ENCODE measurements at regions not wholly inside any gene's neighbourhood (a gene's known extent, or its start where the extent isn't known, plus 50 kb on each side); places are given as distances from the start of the nearest gene placed in this dataset.

DNA sequence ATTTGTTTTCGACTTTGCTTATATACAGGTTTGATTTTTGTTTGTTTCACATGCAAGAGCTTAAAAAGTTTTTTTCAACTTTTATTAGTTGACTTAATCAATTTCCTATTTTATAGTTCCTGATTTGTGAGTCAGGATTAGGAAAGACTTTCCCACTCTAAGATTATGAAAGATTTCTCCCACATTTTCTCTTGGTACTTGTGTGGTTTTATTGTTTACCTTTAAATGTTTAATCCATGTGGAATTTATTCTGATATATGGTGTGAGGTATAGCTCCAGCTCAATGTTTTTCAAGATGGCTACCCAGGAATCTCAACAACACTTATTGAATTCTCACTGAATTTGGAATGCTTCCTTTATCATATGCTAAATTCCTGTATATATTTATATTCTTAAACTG is 117.8 kb upstream of the LGALSL start:
- Mint-ChIP-seq H3K27me3 (no peaks in the 10 kb centered on the region), H3K9me3 (ENCODE audit: low read depth) (peaks cover 6% of the 10 kb centered on the region), H3K4me3 (ENCODE audit: low read depth) (no peak overlapping the region), H3K36me3 (ENCODE audit: insufficient read depth) (no peaks in the 10 kb centered on the region), H3K27ac (no peak overlapping the region), H3K4me1 (ENCODE audit: low read depth) (peaks cover 9% of the 10 kb centered on the region)
- no peak for DNase-seq (ENCODE audit: low spot score, unreplicated experiment)
- TF ChIP-seq, protein P1, sequence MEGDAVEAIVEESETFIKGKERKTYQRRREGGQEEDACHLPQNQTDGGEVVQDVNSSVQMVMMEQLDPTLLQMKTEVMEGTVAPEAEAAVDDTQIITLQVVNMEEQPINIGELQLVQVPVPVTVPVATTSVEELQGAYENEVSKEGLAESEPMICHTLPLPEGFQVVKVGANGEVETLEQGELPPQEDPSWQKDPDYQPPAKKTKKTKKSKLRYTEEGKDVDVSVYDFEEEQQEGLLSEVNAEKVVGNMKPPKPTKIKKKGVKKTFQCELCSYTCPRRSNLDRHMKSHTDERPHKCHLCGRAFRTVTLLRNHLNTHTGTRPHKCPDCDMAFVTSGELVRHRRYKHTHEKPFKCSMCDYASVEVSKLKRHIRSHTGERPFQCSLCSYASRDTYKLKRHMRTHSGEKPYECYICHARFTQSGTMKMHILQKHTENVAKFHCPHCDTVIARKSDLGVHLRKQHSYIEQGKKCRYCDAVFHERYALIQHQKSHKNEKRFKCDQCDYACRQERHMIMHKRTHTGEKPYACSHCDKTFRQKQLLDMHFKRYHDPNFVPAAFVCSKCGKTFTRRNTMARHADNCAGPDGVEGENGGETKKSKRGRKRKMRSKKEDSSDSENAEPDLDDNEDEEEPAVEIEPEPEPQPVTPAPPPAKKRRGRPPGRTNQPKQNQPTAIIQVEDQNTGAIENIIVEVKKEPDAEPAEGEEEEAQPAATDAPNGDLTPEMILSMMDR (IDR thresholded peaks at IDR 0.05; ENCODE audit: unreplicated experiment) = no peak

DNA sequence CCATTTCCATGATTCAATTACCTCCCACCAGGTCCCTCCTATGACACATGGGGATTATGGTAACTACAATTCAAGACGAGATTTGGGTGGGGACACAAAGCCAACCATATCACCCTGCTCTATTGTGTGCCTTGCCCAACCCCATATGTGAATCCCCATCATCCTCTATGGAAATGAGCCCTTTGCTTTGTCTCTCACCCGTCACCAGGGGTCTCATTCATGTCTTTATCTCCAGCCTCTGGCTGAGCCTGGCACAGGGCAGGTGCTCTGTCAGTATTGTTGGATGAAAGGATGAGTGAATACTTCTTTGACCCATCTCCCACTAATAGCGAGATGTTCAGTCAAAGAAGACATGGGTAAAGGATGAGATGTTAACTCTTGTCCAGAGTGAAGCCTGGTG is 116.6 kb upstream of the LGALSL start:
- no peaks in the 10 kb centered on the region for H3K36me3 Mint-ChIP-seq (ENCODE audit: insufficient read depth)
- peak overlapping the region; percentile 39 for H3K27ac Mint-ChIP-seq
- peaks cover 6% of the 10 kb centered on the region for H3K9me3 Mint-ChIP-seq (ENCODE audit: low read depth)
- no peak for DNase-seq (ENCODE audit: low spot score, unreplicated experiment)
- no peaks in the 10 kb centered on the region for H3K27me3 Mint-ChIP-seq
- TF ChIP-seq, protein P1 (IDR thresholded peaks at IDR 0.05; ENCODE audit: unreplicated experiment) = no peak
- H3K4me3 Mint-ChIP-seq (ENCODE audit: low read depth) = no peak overlapping the region
- peaks cover 2% of the 10 kb centered on the region for H3K4me1 Mint-ChIP-seq (ENCODE audit: low read depth)

DNA sequence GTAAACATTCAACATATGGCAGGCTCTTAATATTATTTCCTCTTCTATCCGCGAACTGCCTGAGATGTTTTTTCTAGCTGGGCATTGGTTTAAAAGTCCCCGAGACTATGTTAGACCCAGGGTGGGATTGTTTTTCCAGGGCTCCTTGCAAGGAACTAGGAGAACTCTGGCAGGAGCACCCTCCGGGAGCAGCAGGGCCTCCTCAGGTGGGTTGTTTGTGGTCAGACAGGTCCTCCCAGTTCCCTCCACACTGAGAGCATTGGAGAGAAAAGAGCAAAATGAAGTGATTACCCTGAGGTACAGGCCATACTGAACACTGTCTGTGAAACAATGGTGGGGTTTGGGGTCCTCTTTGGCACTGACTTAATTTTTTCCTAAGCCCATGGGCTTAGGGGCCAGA is 115.9 kb upstream of the LGALSL start:
- Mint-ChIP-seq H3K9me3 (ENCODE audit: low read depth) (peaks cover 6% of the 10 kb centered on the region), H3K27ac (no peak overlapping the region), H3K27me3 (no peaks in the 10 kb centered on the region), H3K4me3 (ENCODE audit: low read depth) (no peak overlapping the region), H3K36me3 (ENCODE audit: insufficient read depth) (no peaks in the 10 kb centered on the region), H3K4me1 (ENCODE audit: low read depth) (peaks cover 2% of the 10 kb centered on the region)
- no peak for DNase-seq (ENCODE audit: low spot score, unreplicated experiment)
- TF ChIP-seq, protein P1 (IDR thresholded peaks at IDR 0.05; ENCODE audit: unreplicated experiment) = no peak

DNA sequence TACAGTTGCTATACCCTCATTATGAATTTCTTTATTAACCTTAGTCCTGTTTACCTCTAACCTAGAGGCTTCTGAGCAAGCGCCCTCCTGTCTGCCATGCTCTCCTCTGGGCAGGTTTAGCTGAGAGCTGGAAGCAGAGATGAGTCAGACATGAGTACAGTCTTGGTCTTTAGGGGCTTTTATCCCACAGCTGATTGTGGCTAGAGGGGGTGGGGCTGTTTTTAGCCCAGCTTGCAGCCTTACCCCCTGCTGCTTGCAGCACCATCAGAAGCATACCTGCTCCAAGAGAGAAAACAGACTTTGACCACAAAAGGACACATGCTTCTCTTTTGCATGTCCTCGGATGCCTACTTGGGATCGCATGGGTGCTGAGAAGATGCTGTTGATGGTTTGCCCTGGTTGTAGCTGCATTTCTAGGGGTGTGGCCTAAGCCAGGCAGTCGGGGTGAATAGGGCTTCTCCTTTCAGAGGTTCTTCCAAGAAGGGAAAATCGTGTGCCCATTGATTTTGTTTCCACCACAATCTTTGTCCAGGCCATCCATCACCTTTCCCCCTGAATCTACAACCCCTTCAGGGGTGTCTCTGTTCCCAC is 115.0 kb upstream of the LGALSL start:
- peaks cover 6% of the 10 kb centered on the region for H3K9me3 Mint-ChIP-seq (ENCODE audit: low read depth)
- no peak overlapping the region for H3K27ac Mint-ChIP-seq
- H3K4me3 Mint-ChIP-seq (ENCODE audit: low read depth) = no peak overlapping the region
- peaks cover 2% of the 10 kb centered on the region for H3K4me1 Mint-ChIP-seq (ENCODE audit: low read depth)
- no peaks in the 10 kb centered on the region for H3K36me3 Mint-ChIP-seq (ENCODE audit: insufficient read depth)
- TF ChIP-seq, protein P1 (IDR thresholded peaks at IDR 0.05; ENCODE audit: unreplicated experiment) = no peak
- H3K27me3 Mint-ChIP-seq = no peaks in the 10 kb centered on the region
- no peak for DNase-seq (ENCODE audit: low spot score, unreplicated experiment)

DNA sequence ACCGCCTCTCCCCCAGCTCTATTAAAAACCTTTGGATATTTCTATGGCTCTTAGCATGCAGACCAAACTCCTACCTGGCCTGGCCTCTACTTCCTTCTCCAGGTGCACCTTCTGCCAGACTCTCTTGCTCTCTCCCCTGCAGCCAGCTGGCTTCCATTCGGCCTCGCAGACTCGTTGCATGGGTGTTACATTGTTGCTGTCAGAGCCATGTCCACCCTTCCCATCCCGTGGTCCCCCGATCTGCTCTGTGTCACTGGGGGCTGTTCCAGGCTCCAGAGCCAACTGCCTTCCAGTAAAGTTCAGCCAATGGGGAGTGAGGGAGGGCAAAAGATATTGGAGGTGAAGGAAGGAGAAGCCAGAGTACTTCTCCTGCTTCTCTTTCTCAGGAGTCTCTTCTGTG is 112.5 kb upstream of the LGALSL start:
- TF ChIP-seq, protein P1 (IDR thresholded peaks at IDR 0.05; ENCODE audit: unreplicated experiment) = no peak
- Mint-ChIP-seq H3K36me3 (ENCODE audit: insufficient read depth) (no peaks in the 10 kb centered on the region), H3K9me3 (ENCODE audit: low read depth) (peaks cover 2% of the 10 kb centered on the region), H3K27ac (no peak overlapping the region), H3K4me3 (ENCODE audit: low read depth) (no peak overlapping the region), H3K27me3 (no peaks in the 10 kb centered on the region), H3K4me1 (ENCODE audit: low read depth) (peaks cover 3% of the 10 kb centered on the region)
- DNase-seq (ENCODE audit: low spot score, unreplicated experiment) = no peak
